ENCODE measurements at regions not wholly inside any gene's neighbourhood (a gene's known extent, or its start where the extent isn't known, plus 50 kb on each side); places are given as distances from the start of the nearest gene placed in this dataset.
"Not testable (repeated sequence)": the region's sequence is repeated elsewhere in the genome, so short reads cannot be mapped to it uniquely, and the experiment has no call there.

- not testable (repeated sequence) for DNase-seq (ENCODE audit: low spot score in 2 of 2); H3K9me3 Mint-ChIP-seq; H3K27ac Mint-ChIP-seq; ATAC-seq; H3K36me3 Mint-ChIP-seq
Measured at GRCh38 chr20:6321235-6321634, 198.4 kb upstream of the FERMT1 start.

- peaks cover 11 to 23% of the 10 kb centered on the region in 2 donors for H3K9me3 Mint-ChIP-seq
- ATAC-seq, result no peak
- DNase-seq (ENCODE audit: low spot score in 2 of 2), result no peak
- no peak overlapping the region for H3K27ac Mint-ChIP-seq
- H3K36me3 Mint-ChIP-seq, result no peaks in the 10 kb centered on the region
Measured at GRCh38 chr20:6311841-6312655, 189.2 kb upstream of the FERMT1 start.

GRCh38 chr20:6311097-6311496 is 188.3 kb upstream of the FERMT1 start:
- H3K9me3 Mint-ChIP-seq, result peaks cover 11 to 23% of the 10 kb centered on the region in 2 donors
- DNase-seq (ENCODE audit: low spot score in 2 of 2), result no peak

GRCh38 chr20:6305536-6305935 is 182.7 kb upstream of the FERMT1 start:
- DNase-seq (ENCODE audit: low spot score in 2 of 2) (no peak), ATAC-seq (no peak)
- Mint-ChIP-seq H3K36me3 (no peaks in the 10 kb centered on the region), H3K9me3 (peaks cover 5 to 12% of the 10 kb centered on the region in 2 donors), H3K27ac (no peak overlapping the region)

More at GRCh38 chr20:6311097-6311496, 188.3 kb upstream of the FERMT1 start:
- no peaks in the 10 kb centered on the region for H3K36me3 Mint-ChIP-seq
- H3K27ac Mint-ChIP-seq, result no peak overlapping the region
- no peak for ATAC-seq

- Mint-ChIP-seq H3K9me3 (peaks cover 5 to 7% of the 10 kb centered on the region in 2 donors), H3K36me3 (no peaks in the 10 kb centered on the region), H3K27ac (no peak overlapping the region)
- no peak for ATAC-seq
- DNase-seq (ENCODE audit: low spot score in 2 of 2), result no peak
Measured at GRCh38 chr20:6302041-6302440, 179.2 kb upstream of the FERMT1 start.

GRCh38 chr20:6299456-6299855 is 176.6 kb upstream of the FERMT1 start:
- H3K36me3 Mint-ChIP-seq, result no peaks in the 10 kb centered on the region
- peaks cover 5 to 7% of the 10 kb centered on the region in 2 donors for H3K9me3 Mint-ChIP-seq
- no peak overlapping the region for H3K27ac Mint-ChIP-seq
- ATAC-seq (no peak), DNase-seq (ENCODE audit: low spot score in 2 of 2) (no peak)

GRCh38 chr20:6298049-6298448 is 175.2 kb upstream of the FERMT1 start:
- no peak for DNase-seq (ENCODE audit: low spot score in 2 of 2)
- Mint-ChIP-seq H3K9me3 (peaks cover 4 to 5% of the 10 kb centered on the region in 2 donors), H3K36me3 (no peaks in the 10 kb centered on the region), H3K27ac (no peak overlapping the region)
- ATAC-seq, result no peak

- H3K36me3 Mint-ChIP-seq, result no peaks in the 10 kb centered on the region
- DNase-seq (ENCODE audit: low spot score in 2 of 2), result no peak
- no peak overlapping the region for H3K27ac Mint-ChIP-seq
- H3K9me3 Mint-ChIP-seq, result peaks cover 5 to 6% of the 10 kb centered on the region in 2 donors
- ATAC-seq, result no peak
Measured at GRCh38 chr20:6295867-6296256, 173.0 kb upstream of the FERMT1 start.

- no peak for DNase-seq (ENCODE audit: low spot score in 2 of 2)
- Mint-ChIP-seq H3K36me3 (no peaks in the 10 kb centered on the region), H3K9me3 (peaks cover 5 to 10% of the 10 kb centered on the region in 2 donors), H3K27ac (peak overlapping the region in 1 of 2 donors; percentile 84)
- ATAC-seq, result no peak
Measured at GRCh38 chr20:6295127-6295866, 172.5 kb upstream of the FERMT1 start.

GRCh38 chr20:6287471-6287870 is 164.6 kb upstream of the FERMT1 start:
- Mint-ChIP-seq H3K36me3 (no peaks in the 10 kb centered on the region), H3K27ac (no peak overlapping the region), H3K9me3 (peaks cover 13 to 26% of the 10 kb centered on the region in 2 donors)
- DNase-seq (ENCODE audit: low spot score in 2 of 2) (no peak), ATAC-seq (no peak)

GRCh38 chr20:6282642-6283041 is 159.8 kb upstream of the FERMT1 start:
- Mint-ChIP-seq H3K9me3 (peaks cover 9 to 14% of the 10 kb centered on the region in 2 donors), H3K36me3 (no peaks in the 10 kb centered on the region), H3K27ac (no peak overlapping the region)
- DNase-seq (ENCODE audit: low spot score in 2 of 2) (no peak), ATAC-seq (no peak)

- no peak for ATAC-seq
Measured at GRCh38 chr20:6277661-6278240, 154.9 kb upstream of the FERMT1 start.

GRCh38 chr20:6270404-6270803 is 147.6 kb upstream of the FERMT1 start:
- H3K27ac Mint-ChIP-seq; ATAC-seq; H3K9me3 Mint-ChIP-seq; DNase-seq (ENCODE audit: low spot score in 2 of 2); H3K36me3 Mint-ChIP-seq: not testable (repeated sequence)

More at GRCh38 chr20:6277661-6278240, 154.9 kb upstream of the FERMT1 start:
- Mint-ChIP-seq H3K36me3 (no peaks in the 10 kb centered on the region), H3K27ac (no peak overlapping the region), H3K9me3 (peaks cover 3 to 8% of the 10 kb centered on the region in 2 donors)
- no peak for DNase-seq (ENCODE audit: low spot score in 2 of 2)

- no peak overlapping the region for H3K27ac Mint-ChIP-seq
- ATAC-seq (no peak), DNase-seq (ENCODE audit: low spot score in 2 of 2) (no peak)
- no peaks in the 10 kb centered on the region for H3K36me3 Mint-ChIP-seq
- H3K9me3 Mint-ChIP-seq, result no peaks in the 10 kb centered on the region
Measured at GRCh38 chr20:6269168-6269873, 146.5 kb upstream of the FERMT1 start.

GRCh38 chr20:6265204-6265904 is 142.5 kb upstream of the FERMT1 start:
- Mint-ChIP-seq H3K36me3 (no peaks in the 10 kb centered on the region), H3K27ac (peak overlapping the region in 1 of 2 donors; percentile 40), H3K9me3 (no peaks in the 10 kb centered on the region)
- DNase-seq (ENCODE audit: low spot score in 2 of 2), result no peak
- ATAC-seq, result no peak

- Mint-ChIP-seq H3K27ac (no peak overlapping the region), H3K9me3 (no peaks in the 10 kb centered on the region), H3K36me3 (no peaks in the 10 kb centered on the region)
- ATAC-seq, result no peak
- DNase-seq (ENCODE audit: low spot score in 2 of 2), result no peak
Measured at GRCh38 chr20:6253396-6253795, 130.6 kb upstream of the FERMT1 start.
